NT2/D1 (cell line): ENCODE measurements at regions not wholly inside any gene's neighbourhood (a gene's known extent, or its start where the extent isn't known, plus 50 kb on each side); places are given as distances from the start of the nearest gene placed in this dataset.

Experiments used
- SUZ12 ChIP-seq: IDR thresholded peaks from 2 replicates; pipeline ENCODE4 v1.6.1; 2011; ENCODE audit not compliant: insufficient read length, insufficient read depth; ENCODE audit errors: extremely low read depth
- ZNF274 ChIP-seq: IDR thresholded peaks from 2 replicates; pipeline ENCODE4 v1.6.1; 2011; ENCODE audit warnings: mild to moderate bottlenecking, low read depth, low read length

DNA sequence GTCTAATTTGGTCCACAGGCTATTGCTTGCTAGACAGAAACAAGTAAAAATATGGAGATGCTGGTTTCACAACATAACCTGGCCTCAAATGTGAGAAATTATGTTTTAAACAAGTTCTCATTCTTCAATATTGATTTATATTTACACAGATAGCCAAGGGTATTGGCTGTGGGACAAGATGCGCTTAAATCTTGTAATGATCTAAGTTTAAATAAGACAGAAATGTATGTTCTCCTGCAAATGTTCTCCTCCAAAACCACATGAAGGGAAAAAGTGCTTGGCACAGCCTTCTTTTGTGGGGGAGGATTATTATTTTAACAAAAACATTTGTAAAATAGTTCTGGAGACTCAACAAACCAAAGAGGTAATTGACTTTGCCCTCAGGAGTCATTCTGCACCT is 356.0 kb downstream of the DMAC1 start:
- TF ChIP-seq SUZ12 (no peak), ZNF274 (no peak)
